Activated naive CD4-positive, alpha-beta T cell treated with anti-CD3 and anti-CD28 coated beads, Interleukin-2, amount 50 U/mL, for 72 hours (primary cell): ENCODE measurements at regions not wholly inside any gene's neighbourhood (a gene's known extent, or its start where the extent isn't known, plus 50 kb on each side); places are given as distances from the start of the nearest gene placed in this dataset.

Experiments used
- ATAC-seq, 2 donors: fragments of 150-1000 bp; cut with Tn5 transposase; 2 replicates each; pipeline ENCODE4 v1.10.0; 2021; ENCODE audit warnings: mild to moderate bottlenecking in 2 of 2, moderate library complexity in 2 of 2
- DNase-seq, 2 donors: peaks; one replicate each; pipeline ENCODE4 v3.0.0; 2021 to 2022; ENCODE audit warnings: low spot score in 2 of 2
- H3K27ac Mint-ChIP-seq, 2 donors: one replicate each; pipeline ENCODE4 v1.8.0; 2022; ENCODE audit warnings: mild to moderate bottlenecking in 2 of 2, mixed read lengths in 2 of 2
- H3K36me3 Mint-ChIP-seq, 2 donors: one replicate each; pipeline ENCODE4 v1.8.0; 2022; ENCODE audit warnings: mixed read lengths in 2 of 2
- H3K9me3 Mint-ChIP-seq, 2 donors: one replicate each; pipeline ENCODE4 v1.8.0; 2022; ENCODE audit warnings: mixed read lengths in 2 of 2

- Mint-ChIP-seq H3K9me3 (peaks cover 34 to 38% of the 10 kb centered on the region in 2 donors), H3K27ac (no peak overlapping the region), H3K36me3 (peaks cover 0 to 9% of the 10 kb centered on the region in 2 donors)
- ATAC-seq (no peak), DNase-seq (no peak)
Observed at GRCh38 chr5:20524991-20525529, 537.1 kb upstream of the CDH18 start.

GRCh38 chr5:20522905-20523482 lies 535.0 kb upstream of the CDH18 start:
- Mint-ChIP-seq H3K27ac (no peak overlapping the region), H3K9me3 (peaks cover 22 to 28% of the 10 kb centered on the region in 2 donors), H3K36me3 (peaks cover 0 to 9% of the 10 kb centered on the region in 2 donors)
- ATAC-seq, result no peak
- DNase-seq, result no peak

GRCh38 chr5:20515606-20516005 lies 527.6 kb upstream of the CDH18 start:
- ATAC-seq (no peak), DNase-seq (no peak)
- Mint-ChIP-seq H3K36me3 (no peaks in the 10 kb centered on the region), H3K9me3 (peaks cover 6 to 18% of the 10 kb centered on the region in 2 donors), H3K27ac (no peak overlapping the region)

GRCh38 chr5:20514145-20514544 lies 526.1 kb upstream of the CDH18 start:
- no peak for DNase-seq
- no peaks in the 10 kb centered on the region for H3K36me3 Mint-ChIP-seq
- peaks cover 11 to 20% of the 10 kb centered on the region in 2 donors for H3K9me3 Mint-ChIP-seq
- H3K27ac Mint-ChIP-seq, result no peak overlapping the region
- no peak for ATAC-seq

- DNase-seq (no peak), ATAC-seq (no peak)
- Mint-ChIP-seq H3K36me3 (no peaks in the 10 kb centered on the region), H3K9me3 (peaks cover 9 to 12% of the 10 kb centered on the region in 2 donors), H3K27ac (no peak overlapping the region)
Observed at GRCh38 chr5:20500546-20500945, 512.5 kb upstream of the CDH18 start.

GRCh38 chr5:20498926-20499325 lies 510.9 kb upstream of the CDH18 start:
- ATAC-seq (no peak), DNase-seq (no peak)
- H3K9me3 Mint-ChIP-seq, result peaks cover 8 to 19% of the 10 kb centered on the region in 2 donors

GRCh38 chr5:20498102-20498501 lies 510.1 kb upstream of the CDH18 start:
- ATAC-seq (no peak), DNase-seq (no peak)
- Mint-ChIP-seq H3K36me3 (no peaks in the 10 kb centered on the region), H3K27ac (no peak overlapping the region), H3K9me3 (peaks cover 8 to 19% of the 10 kb centered on the region in 2 donors)

More at GRCh38 chr5:20498926-20499325, 510.9 kb upstream of the CDH18 start:
- Mint-ChIP-seq H3K27ac (no peak overlapping the region), H3K36me3 (no peaks in the 10 kb centered on the region)

GRCh38 chr5:20497356-20497755 lies 509.4 kb upstream of the CDH18 start:
- Mint-ChIP-seq H3K27ac (no peak overlapping the region), H3K9me3 (peaks cover 8 to 19% of the 10 kb centered on the region in 2 donors), H3K36me3 (no peaks in the 10 kb centered on the region)
- DNase-seq (no peak), ATAC-seq (no peak)

GRCh38 chr5:20494706-20495105 lies 506.7 kb upstream of the CDH18 start:
- ATAC-seq, result no peak
- H3K36me3 Mint-ChIP-seq, result no peaks in the 10 kb centered on the region

GRCh38 chr5:20486826-20487225 lies 498.8 kb upstream of the CDH18 start:
- ATAC-seq (no peak), DNase-seq (no peak)
- H3K27ac Mint-ChIP-seq, result no peak overlapping the region
- peaks cover 3 to 5% of the 10 kb centered on the region in 2 donors for H3K9me3 Mint-ChIP-seq
- no peaks in the 10 kb centered on the region for H3K36me3 Mint-ChIP-seq

More at GRCh38 chr5:20494706-20495105, 506.7 kb upstream of the CDH18 start:
- Mint-ChIP-seq H3K27ac (no peak overlapping the region), H3K9me3 (peaks cover 5 to 19% of the 10 kb centered on the region in 2 donors)
- DNase-seq, result no peak

GRCh38 chr5:20476016-20476415 lies 488.0 kb upstream of the CDH18 start:
- DNase-seq (no peak), ATAC-seq (no peak)
- Mint-ChIP-seq H3K9me3 (peaks cover 19 to 24% of the 10 kb centered on the region in 2 donors), H3K27ac (no peak overlapping the region), H3K36me3 (peaks cover 0 to 8% of the 10 kb centered on the region in 2 donors)

GRCh38 chr5:20470997-20471396 lies 483.0 kb upstream of the CDH18 start:
- no peak for ATAC-seq
- Mint-ChIP-seq H3K36me3 (no peaks in the 10 kb centered on the region), H3K27ac (no peak overlapping the region), H3K9me3 (peaks cover 5% of the 10 kb centered on the region in 2 donors)
- no peak for DNase-seq

- no peak for DNase-seq
- Mint-ChIP-seq H3K9me3 (peaks cover 7 to 8% of the 10 kb centered on the region in 2 donors), H3K36me3 (no peaks in the 10 kb centered on the region), H3K27ac (no peak overlapping the region)
- no peak for ATAC-seq
Observed at GRCh38 chr5:20469792-20470191, 481.8 kb upstream of the CDH18 start.

GRCh38 chr5:20469390-20469789 lies 481.4 kb upstream of the CDH18 start:
- no peaks in the 10 kb centered on the region for H3K36me3 Mint-ChIP-seq
- no peak overlapping the region for H3K27ac Mint-ChIP-seq
- DNase-seq, result no peak

GRCh38 chr5:20466512-20466911 lies 478.5 kb upstream of the CDH18 start:
- H3K36me3 Mint-ChIP-seq, result no peaks in the 10 kb centered on the region
- peaks cover 20 to 29% of the 10 kb centered on the region in 2 donors for H3K9me3 Mint-ChIP-seq
- no peak overlapping the region for H3K27ac Mint-ChIP-seq
- DNase-seq, result no peak
- no peak for ATAC-seq

More at GRCh38 chr5:20469390-20469789, 481.4 kb upstream of the CDH18 start:
- ATAC-seq, result no peak
- H3K9me3 Mint-ChIP-seq, result peaks cover 11 to 12% of the 10 kb centered on the region in 2 donors

GRCh38 chr5:20463206-20463605 lies 475.2 kb upstream of the CDH18 start:
- no peak for DNase-seq
- Mint-ChIP-seq H3K36me3 (peaks cover 0 to 4% of the 10 kb centered on the region in 2 donors), H3K27ac (no peak overlapping the region), H3K9me3 (peaks cover 23 to 32% of the 10 kb centered on the region in 2 donors)
- ATAC-seq, result no peak

- peaks cover 10 to 14% of the 10 kb centered on the region in 2 donors for H3K9me3 Mint-ChIP-seq
- ATAC-seq (no peak), DNase-seq (no peak)
- no peaks in the 10 kb centered on the region for H3K36me3 Mint-ChIP-seq
- no peak overlapping the region for H3K27ac Mint-ChIP-seq
Observed at GRCh38 chr5:20446121-20446520, 458.1 kb upstream of the CDH18 start.

- ATAC-seq, result no peak
- Mint-ChIP-seq H3K27ac (no peak overlapping the region), H3K36me3 (no peaks in the 10 kb centered on the region), H3K9me3 (peaks cover 14 to 18% of the 10 kb centered on the region in 2 donors)
- DNase-seq, result no peak
Observed at GRCh38 chr5:20445326-20445860, 457.4 kb upstream of the CDH18 start.
